ENCODE measurements at regions not wholly inside any gene's neighbourhood (a gene's known extent, or its start where the extent isn't known, plus 50 kb on each side); places are given as distances from the start of the nearest gene placed in this dataset.
A peak's percentile ranks its signal among the peaks of the same experiment; 100 is the strongest.
"Not testable (repeated sequence)": the region's sequence is repeated elsewhere in the genome, so short reads cannot be mapped to it uniquely, and the experiment has no call there.

DNA sequence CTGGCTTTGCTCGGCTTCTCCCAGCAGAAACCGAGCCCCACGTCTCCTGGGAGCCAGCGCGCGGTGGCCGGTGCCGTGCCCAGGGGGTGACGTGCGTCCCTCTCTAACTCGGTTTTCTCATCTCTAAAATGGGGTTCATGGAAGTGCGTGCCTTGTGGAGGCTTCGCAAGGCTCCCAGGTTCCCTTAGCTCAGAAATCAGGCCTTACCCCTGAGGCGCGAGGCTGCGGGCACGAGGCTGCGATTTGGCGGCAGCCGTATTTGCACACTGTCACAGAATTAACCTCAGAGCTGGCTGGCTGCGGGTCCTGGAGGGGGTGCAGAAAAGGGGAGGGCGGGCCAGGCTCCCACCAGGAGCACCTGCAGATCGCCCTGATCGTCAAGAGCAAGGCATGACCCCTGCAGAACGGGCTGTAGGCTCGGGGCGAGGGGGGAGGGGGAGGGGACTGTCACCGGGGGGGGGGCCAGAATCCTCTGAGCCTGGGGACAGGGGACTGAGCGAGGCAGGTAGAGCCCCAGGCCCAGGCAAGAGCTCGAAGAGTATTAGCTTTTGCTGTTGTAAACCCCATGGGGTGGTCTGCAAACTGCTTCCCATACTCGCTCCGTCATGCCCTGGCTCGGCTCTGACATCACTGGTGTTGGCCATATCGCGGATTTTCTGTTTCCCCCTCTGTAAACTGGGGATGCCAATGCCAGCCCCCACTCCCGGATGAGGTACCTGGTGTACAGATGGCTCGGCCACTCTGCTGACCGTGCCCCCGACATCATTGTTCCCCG, 62.2 kb downstream of the CCNE1 start:
- intact Hi-C loops (cut with DNase I): loop anchor here (10.0 kb wide), 1 partner anchor 139 kb away; no protein-coding TSS in a partner anchor
- DNase-seq (no peak), ATAC-seq (ENCODE audit: poor library complexity) (no peak)

DNA sequence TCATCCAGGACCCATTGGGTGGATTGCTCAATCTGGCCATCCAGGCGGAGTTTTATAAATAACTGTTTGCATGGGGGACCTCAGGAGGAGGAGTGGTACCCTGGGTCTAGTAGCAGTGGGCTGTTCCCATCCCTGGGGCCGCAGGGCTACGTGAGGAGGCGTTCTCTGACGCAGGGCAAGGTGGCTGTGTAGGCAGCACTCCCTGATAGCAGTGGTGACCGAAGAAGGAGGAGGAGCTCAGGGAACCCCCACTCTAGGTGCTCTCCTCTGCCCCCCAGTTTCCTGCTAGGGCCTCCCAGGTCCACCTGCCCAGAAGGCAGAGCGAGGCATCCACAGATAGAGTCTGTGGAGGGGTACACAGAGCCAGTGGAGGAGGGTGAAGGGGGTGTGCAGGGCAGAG, 64.1 kb downstream of the CCNE1 start:
- DNase-seq (no peak), ATAC-seq (ENCODE audit: poor library complexity) (no peak)
- intact Hi-C loops (cut with DNase I): loop anchor here (5.0 to 10.0 kb wide), 2 partner anchors 114 to 141 kb away; no protein-coding TSS in a partner anchor

DNA sequence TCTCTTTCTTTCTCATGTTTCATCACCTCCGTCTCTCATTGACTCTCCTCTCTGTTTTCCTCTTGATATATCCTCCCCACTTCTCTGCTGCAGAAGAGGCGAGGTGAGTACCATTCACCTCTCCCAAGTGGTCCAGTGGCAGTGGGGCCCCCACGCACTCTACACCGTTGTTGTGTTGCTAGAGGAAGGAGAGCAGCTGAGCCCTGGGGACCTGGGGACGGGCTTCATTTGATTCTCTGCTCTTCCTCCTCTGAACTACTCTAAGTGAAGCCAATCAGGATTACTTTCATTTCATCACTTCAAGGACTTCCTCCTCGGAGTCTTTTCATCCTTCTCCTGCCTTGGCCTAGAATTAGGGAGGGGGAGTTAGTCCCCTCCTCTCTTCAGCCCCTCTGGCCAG, 64.6 kb downstream of the CCNE1 start:
- DNase-seq (no peak), ATAC-seq (ENCODE audit: poor library complexity) (no peak)
- intact Hi-C loops (cut with DNase I): loop anchor here (5.0 to 10.0 kb wide), 2 partner anchors 114 to 142 kb away; no protein-coding TSS in a partner anchor

DNA sequence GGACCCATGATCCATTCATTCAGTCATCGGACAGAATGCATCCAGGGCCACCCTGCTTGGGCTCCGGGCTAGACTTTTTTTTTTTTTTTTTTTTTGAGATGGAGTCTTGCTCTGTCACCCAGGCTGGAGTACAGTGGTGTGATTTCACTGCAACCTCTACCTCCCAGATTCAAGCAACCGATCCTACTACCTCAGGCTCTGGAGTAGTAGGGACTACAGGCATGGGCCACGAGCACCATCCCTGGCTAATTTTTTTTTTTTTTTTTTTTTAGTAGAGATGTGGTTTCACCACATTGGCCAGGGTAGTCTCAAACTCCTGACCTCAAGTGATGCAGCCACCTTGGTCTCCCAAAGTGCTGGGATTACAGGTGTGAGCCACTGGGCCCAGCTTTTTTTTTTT, 65.1 kb downstream of the CCNE1 start:
- intact Hi-C loops (cut with DNase I): loop anchor here (5.0 to 10.0 kb wide), 2 partner anchors 115 to 142 kb away; no protein-coding TSS in a partner anchor

DNA sequence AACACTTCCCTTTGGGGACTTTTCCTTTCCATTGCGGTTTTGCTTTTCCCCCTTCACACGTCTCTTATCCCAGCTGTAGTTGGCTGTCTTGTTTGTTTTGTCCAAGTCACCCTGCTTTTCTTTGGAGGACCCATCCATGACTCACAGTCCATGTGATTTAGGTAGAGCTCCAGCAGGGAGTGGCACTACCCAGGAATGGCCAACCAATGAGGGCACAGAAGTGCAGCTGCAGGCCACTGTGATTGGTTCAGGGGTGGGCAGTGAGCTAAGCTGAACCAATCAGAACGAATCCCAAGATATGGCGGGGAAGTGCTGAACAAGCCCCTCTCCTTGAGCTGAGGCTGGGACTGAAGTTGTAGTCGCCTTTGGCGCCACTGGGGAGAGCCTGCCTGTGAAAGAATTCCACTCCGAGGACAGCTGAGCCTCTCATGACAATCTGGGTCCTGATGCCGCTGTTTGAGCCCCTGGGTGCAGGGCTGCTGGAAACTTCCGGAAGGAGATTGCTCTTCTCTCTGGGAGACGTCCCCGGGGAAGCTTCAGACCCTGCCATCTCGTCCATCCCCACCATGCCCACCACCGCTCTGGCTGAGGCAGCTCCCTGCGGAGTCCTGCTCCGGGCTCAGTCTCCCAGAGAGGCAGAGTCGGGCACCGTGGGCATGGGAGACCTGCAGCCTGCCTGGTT, 62.9 kb upstream of the URI1 start:
- intact Hi-C loops (cut with DNase I): loop anchor here (5.0 to 10.0 kb wide), 2 partner anchors 117 to 144 kb away; no protein-coding TSS in a partner anchor
- DNase-seq: no peak
- ATAC-seq (ENCODE audit: poor library complexity): peak; percentile 46

More for the DNA sequence above, 65.1 kb downstream of the CCNE1 start:
- not testable (repeated sequence) for ATAC-seq (ENCODE audit: poor library complexity); DNase-seq

DNA sequence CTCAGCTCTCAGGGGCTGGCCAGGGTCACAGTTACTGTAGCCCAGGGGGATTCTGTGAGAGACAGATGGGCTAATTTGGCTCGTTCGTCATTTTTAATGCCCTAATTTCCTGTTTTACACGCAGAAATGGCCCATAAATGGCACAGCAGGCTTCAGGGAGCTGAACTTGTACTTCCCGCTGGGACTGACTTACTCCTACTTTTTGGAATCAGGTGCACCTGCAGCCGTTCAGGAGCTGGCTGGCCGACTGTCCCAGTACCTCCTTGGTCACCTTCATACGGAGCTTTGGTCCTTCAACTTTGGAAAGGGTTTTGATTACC, 62.4 kb upstream of the URI1 start:
- DNase-seq (no peak), ATAC-seq (ENCODE audit: poor library complexity) (no peak)
- intact Hi-C loops (cut with DNase I): loop anchor here (5.0 to 10.0 kb wide), 2 partner anchors 117 to 145 kb away; no protein-coding TSS in a partner anchor

DNA sequence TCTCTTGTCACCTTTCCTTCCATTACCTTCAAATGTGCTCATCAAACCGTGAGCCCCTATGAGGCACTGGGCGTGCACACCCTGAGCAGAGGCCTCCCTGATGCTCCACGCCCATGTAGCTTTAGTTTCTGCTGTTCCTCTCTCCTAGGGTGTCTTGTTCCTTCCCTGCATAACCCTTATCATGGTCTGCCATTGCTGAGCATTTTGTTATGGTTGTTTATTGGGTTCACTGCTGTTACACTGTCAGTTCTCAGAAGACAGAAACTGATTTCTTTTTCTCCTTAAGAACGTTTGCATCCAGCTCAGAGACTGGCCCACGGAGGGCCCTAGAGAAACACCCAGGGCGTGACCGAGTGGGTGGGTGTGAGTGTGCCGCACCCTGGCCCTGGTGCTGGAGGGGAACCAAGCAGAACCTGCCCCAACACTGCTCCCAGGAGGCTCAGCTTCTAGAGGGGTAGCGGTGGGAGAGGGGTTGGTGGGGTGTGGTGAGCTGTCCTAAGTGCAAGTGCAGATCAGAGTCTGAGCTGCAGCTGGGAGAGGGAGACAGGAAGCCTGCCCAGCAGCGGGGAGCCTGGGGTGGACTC, 61.4 kb upstream of the URI1 start:
- intact Hi-C loops (cut with DNase I): no loop called here
- DNase-seq: no peak
- no peak for ATAC-seq (ENCODE audit: poor library complexity)

DNA sequence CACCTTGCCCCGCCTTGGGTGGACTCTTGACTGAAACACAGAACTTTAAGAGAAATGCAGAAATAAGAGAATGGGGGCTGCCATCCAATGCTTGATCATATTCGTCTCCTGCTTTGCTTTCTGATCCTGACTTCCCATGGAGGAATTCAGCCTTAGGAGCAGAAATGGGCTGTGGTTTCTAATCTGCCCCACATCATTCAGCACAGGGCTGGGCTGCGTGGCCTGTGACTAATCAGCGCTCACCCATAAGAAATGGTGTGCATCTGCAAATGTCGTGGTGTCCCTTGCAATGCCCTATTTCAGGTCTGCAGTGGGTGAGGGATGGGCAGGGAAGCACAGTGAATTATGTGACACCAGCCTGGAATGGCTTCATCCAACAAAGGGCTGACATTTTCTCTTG, 60.7 kb upstream of the URI1 start:
- DNase-seq (no peak), ATAC-seq (ENCODE audit: poor library complexity) (no peak)
- intact Hi-C loops (cut with DNase I): no loop called here

DNA sequence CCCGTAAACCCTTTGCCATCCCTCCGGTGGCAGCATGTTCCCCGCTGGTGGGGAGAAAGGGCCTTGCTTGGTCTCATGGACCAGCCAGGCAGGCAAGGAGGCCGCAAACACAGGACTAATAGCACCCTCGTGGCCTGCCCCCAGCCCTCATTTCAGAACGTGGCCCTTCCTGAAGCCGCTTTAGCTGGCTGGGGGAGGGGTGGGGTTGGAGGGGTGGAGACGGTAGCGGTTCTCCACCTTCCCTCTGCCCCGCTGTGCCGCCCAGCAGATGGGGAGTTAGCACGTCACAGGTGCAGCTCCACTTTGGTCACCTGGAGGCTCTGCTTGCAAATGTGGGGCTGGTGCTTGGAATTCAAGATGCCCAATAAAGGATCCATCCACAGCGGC, 59.3 kb upstream of the URI1 start:
- no peak for DNase-seq
- intact Hi-C loops (cut with DNase I): no loop called here
- ATAC-seq (ENCODE audit: poor library complexity): no peak

DNA sequence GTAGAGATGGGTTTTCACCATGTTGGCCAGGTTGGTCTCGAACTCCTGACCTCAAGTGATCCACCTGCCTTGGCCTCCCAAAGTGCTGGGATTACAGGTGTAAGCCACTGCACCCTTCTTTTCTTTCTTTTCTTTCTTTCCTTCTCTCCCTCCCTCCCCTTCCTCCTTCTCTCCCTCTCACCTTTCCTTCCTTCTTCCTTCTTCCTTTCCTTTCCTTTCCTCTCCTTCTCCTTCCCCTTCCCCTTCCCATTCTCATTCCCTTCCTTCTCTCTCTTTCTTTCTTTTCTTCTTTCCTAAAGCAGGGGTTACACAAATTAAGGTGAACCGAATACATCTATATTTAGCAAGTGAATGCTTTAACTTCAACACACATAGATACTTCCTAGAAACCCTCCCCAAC, 58.0 kb upstream of the URI1 start:
- intact Hi-C loops (cut with DNase I): no loop called here
- DNase-seq (no peak), ATAC-seq (ENCODE audit: poor library complexity) (no peak)

DNA sequence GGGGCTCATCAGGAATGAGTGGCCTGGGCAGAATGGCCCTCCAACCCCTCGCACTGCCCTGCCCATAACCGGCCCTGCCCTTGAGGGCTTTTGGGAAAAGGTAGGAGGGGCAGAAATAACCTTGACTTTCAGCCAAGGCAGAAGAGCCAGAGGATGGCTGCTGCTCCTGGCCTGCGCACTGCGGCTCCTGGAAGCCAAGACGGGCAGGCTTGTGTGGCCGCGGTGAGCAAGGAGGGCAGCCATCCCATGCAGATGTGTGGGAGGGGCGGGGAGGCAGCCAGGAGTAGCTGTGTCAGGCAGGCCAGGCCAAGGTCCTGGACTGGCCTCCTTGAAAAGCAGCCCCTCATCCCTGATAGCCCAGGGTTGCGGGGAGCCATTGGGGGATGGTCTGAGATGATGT, 57.6 kb upstream of the URI1 start:
- intact Hi-C loops (cut with DNase I): no loop called here
- DNase-seq: no peak
- no peak for ATAC-seq (ENCODE audit: poor library complexity)

DNA sequence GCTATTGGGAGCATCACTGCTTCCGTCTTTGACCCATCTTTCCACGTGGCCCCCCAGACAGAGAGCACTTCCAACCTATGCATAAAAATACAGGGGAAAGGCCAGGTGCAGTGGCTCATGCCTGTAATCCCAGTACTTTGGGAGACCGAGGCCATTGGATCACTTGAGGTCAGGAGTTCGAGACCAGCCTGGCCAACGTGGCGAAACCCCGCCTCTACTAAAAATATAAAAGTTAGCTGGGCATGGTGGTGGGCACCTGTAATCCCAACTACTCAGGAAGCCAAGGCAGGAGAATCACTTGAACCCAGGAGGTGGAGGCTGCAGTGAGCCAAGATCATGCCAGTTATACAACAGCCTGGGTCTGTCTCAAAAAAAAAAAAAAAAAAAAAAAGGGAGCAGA, 55.9 kb upstream of the URI1 start:
- DNase-seq; ATAC-seq (ENCODE audit: poor library complexity); intact Hi-C loops (cut with DNase I): not testable (repeated sequence)

DNA sequence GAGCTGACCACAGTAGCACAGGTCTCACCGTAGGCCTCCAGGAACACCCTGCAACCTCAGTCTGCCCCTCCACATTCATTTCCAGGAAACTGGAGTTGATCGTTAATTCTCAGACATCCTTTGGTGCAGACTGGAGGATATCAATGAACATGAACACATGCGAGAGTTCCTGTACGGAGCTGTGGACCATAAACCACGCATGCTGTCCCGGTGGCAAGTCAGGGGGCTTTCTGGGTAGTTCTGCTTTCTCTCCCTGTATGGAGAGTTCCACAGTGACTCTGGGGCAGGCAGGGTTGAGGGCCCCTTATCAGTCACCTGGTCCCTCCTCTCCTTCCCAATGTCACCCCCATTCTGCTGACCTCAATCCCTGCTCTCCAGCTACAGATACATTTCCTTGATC, 55.5 kb upstream of the URI1 start:
- DNase-seq (no peak), ATAC-seq (ENCODE audit: poor library complexity) (no peak)
- intact Hi-C loops (cut with DNase I): no loop called here

DNA sequence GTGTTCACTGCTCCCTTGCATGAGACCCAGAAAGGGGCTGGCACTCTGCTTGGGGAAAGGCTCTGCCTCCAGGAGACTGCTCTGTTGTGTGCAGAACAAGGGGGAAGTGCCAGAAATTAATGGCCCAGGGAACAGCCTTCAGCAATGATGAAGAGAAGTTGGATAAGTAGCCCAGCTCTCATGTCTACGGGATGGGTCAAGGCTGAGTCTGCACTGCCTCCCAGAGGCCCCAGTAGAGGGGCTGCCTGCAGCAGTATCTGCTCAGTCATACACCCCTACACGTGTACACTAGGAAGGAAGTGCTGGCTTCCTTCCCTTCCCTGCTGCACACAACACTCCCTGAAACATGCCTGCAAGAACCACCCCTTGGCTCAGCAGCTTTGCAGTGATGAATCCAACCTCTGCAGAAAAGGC, 54.6 kb upstream of the URI1 start:
- DNase-seq (no peak), ATAC-seq (ENCODE audit: poor library complexity) (peak; percentile 36)
- intact Hi-C loops (cut with DNase I): no loop called here

DNA sequence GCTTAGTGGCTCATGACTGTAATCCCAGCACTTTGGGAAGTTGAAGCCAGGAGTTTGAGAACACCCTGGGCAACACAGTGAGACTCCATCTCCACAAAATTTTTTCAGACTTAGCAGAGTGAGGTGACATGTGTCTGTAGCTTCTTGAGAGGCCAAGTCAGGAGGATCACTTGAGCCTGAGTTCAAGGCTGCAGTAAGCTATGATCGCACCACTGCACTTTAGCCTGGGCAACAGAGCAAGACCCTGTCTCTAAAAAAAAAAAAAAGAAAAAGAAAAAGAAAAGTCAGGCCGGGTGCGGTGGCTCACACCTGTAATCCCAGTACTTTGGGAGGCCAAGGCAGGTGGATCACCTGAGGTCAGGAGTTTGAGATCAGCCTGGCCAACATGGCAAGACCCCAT, 54.0 kb upstream of the URI1 start:
- intact Hi-C loops (cut with DNase I); DNase-seq; ATAC-seq (ENCODE audit: poor library complexity): not testable (repeated sequence)

DNA sequence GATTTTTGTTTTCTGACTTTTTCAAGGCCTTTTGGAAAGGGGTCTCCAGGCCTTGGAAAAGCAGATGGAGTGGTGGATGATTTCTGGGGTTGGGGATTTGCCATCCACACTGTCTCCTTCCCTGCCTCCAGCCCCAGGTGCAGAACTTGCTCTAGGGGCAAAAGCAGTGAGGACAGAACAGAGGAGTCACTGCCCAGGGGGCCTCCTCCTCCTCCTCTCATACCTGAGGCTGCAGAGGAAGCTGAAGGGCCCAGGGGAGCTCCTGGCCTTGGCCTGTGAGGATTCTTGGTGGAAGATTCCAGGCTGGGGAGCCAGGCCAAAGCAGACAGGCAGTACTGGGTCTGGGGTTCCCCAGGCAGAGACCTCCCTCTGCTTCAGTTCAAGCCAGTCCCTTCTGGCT, 52.3 kb upstream of the URI1 start:
- no peak for DNase-seq
- ATAC-seq (ENCODE audit: poor library complexity): no peak
- intact Hi-C loops (cut with DNase I): no loop called here

DNA sequence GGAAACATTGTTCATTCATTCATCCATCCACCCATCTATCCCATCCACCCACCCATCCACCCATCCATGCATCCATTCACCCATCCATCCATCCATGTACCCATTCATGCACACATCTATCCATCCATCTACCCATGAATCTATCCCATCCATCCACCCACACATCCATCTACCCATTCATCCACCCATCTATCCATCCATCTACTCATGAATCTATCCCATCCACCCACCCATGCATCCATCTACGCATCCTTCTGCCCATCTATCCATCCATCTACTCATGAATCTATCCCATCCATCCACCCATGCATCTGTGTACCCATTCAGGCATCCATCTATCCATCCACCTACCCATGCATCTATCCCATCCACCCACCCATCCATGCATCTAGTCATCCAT, 51.6 kb upstream of the URI1 start:
- DNase-seq (no peak), ATAC-seq (ENCODE audit: poor library complexity) (no peak)
- intact Hi-C loops (cut with DNase I): no loop called here
